ENCODE measurements at regions not wholly inside any gene's neighbourhood (a gene's known extent, or its start where the extent isn't known, plus 50 kb on each side); places are given as distances from the start of the nearest gene placed in this dataset.
"Not testable (repeated sequence)": the region's sequence is repeated elsewhere in the genome, so short reads cannot be mapped to it uniquely, and the experiment has no call there.

- not testable (repeated sequence) for DNase-seq (ENCODE audit: low spot score)
Measured at GRCh38 chr16:29199626-29200025, 206.9 kb downstream of the NPIPB11 start.

GRCh38 chr16:29198731-29199521, 207.6 kb downstream of the NPIPB11 start:
- peak; percentile 41 for DNase-seq (ENCODE audit: low spot score)

- peak; percentile 28 for DNase-seq (ENCODE audit: low spot score)
Measured at GRCh38 chr16:29198231-29198630, 208.3 kb downstream of the NPIPB11 start.

- DNase-seq (ENCODE audit: low spot score), result not testable (repeated sequence)
Measured at GRCh38 chr16:29197494-29198100, 208.9 kb downstream of the NPIPB11 start.

- DNase-seq (ENCODE audit: low spot score), result peak; percentile 14
Measured at GRCh38 chr16:29196746-29197145, 209.8 kb downstream of the NPIPB11 start.

GRCh38 chr16:29195116-29195872, 210.4 kb downstream of the LAT start:
- DNase-seq (ENCODE audit: low spot score), result peak; percentile 61

GRCh38 chr16:29194185-29194844, 209.5 kb downstream of the LAT start:
- DNase-seq (ENCODE audit: low spot score), result not testable (repeated sequence)

- not testable (repeated sequence) for DNase-seq (ENCODE audit: low spot score)
Measured at GRCh38 chr16:29193634-29194033, 208.8 kb downstream of the LAT start.

- DNase-seq (ENCODE audit: low spot score), result not testable (repeated sequence)
Measured at GRCh38 chr16:29193248-29193574, 208.4 kb downstream of the LAT start.

- DNase-seq (ENCODE audit: low spot score), result peak; percentile 60
Measured at GRCh38 chr16:29192329-29193247, 207.7 kb downstream of the LAT start.

- DNase-seq (ENCODE audit: low spot score), result peak; percentile 45
Measured at GRCh38 chr16:29191636-29192180, 206.9 kb downstream of the LAT start.

- DNase-seq (ENCODE audit: low spot score), result peak; percentile 67
Measured at GRCh38 chr16:29190553-29191431, 205.9 kb downstream of the LAT start.

- not testable (repeated sequence) for DNase-seq (ENCODE audit: low spot score)
Measured at GRCh38 chr16:29188806-29189205, 204.0 kb downstream of the LAT start.

- not testable (repeated sequence) for DNase-seq (ENCODE audit: low spot score)
Measured at GRCh38 chr16:29186306-29187220, 201.7 kb downstream of the LAT start.

GRCh38 chr16:29185872-29186271, 201.0 kb downstream of the LAT start:
- not testable (repeated sequence) for DNase-seq (ENCODE audit: low spot score)

GRCh38 chr16:29184738-29185438, 200.0 kb downstream of the LAT start:
- DNase-seq (ENCODE audit: low spot score), result not testable (repeated sequence)

GRCh38 chr16:29182940-29183868, 198.4 kb downstream of the LAT start:
- not testable (repeated sequence) for DNase-seq (ENCODE audit: low spot score)
